AG08395 (cell line): ENCODE measurements at regions not wholly inside any gene's neighbourhood (a gene's known extent, or its start where the extent isn't known, plus 50 kb on each side); places are given as distances from the start of the nearest gene placed in this dataset.
"Not testable (repeated sequence)": the region's sequence is repeated elsewhere in the genome, so short reads cannot be mapped to it uniquely, and the experiment has no call there.

ENCODE experiments used
- DNase-seq: peaks from one replicate; pipeline ENCODE4 v3.0.0; 2012; ENCODE audit warnings: mixed read lengths, low spot score

GRCh38 chr4:66164869-66165268 lies 494.6 kb upstream of the EPHA5 start:
- DNase-seq = no peak

- no peak for DNase-seq
These were observed 490.3 kb upstream of the EPHA5 start for GRCh38 chr4:66160606-66161005.

GRCh38 chr4:66157594-66157993 lies 487.3 kb upstream of the EPHA5 start:
- DNase-seq = no peak

- no peak for DNase-seq
These were observed 459.8 kb upstream of the EPHA5 start for GRCh38 chr4:66130042-66130441.

GRCh38 chr4:66123831-66124413 lies 453.6 kb upstream of the EPHA5 start:
- DNase-seq = no peak

GRCh38 chr4:66123190-66123589 lies 452.9 kb upstream of the EPHA5 start:
- no peak for DNase-seq

GRCh38 chr4:66115231-66115630 lies 444.9 kb upstream of the EPHA5 start:
- DNase-seq = not testable (repeated sequence)

- no peak for DNase-seq
These were observed 438.6 kb upstream of the EPHA5 start for GRCh38 chr4:66108898-66109297.

- DNase-seq = no peak
These were observed 426.9 kb upstream of the EPHA5 start for GRCh38 chr4:66097218-66097617.

- no peak for DNase-seq
These were observed 424.8 kb upstream of the EPHA5 start for GRCh38 chr4:66095065-66095464.

- DNase-seq = no peak
These were observed 423.8 kb upstream of the EPHA5 start for GRCh38 chr4:66094070-66094469.

- no peak for DNase-seq
These were observed 421.5 kb upstream of the EPHA5 start for GRCh38 chr4:66091786-66092185.

GRCh38 chr4:66073961-66074360 lies 403.7 kb upstream of the EPHA5 start:
- DNase-seq = no peak

- DNase-seq = no peak
These were observed 401.6 kb upstream of the EPHA5 start for GRCh38 chr4:66071911-66072310.

GRCh38 chr4:66062921-66063320 lies 392.6 kb upstream of the EPHA5 start:
- DNase-seq = no peak

GRCh38 chr4:66062044-66062443 lies 391.8 kb upstream of the EPHA5 start:
- DNase-seq = no peak

GRCh38 chr4:66059556-66059955 lies 389.3 kb upstream of the EPHA5 start:
- DNase-seq = no peak

GRCh38 chr4:66059136-66059535 lies 388.8 kb upstream of the EPHA5 start:
- DNase-seq = no peak

- DNase-seq = no peak
These were observed 385.7 kb upstream of the EPHA5 start for GRCh38 chr4:66055999-66056398.

GRCh38 chr4:66052426-66052825 lies 382.1 kb upstream of the EPHA5 start:
- DNase-seq = no peak

GRCh38 chr4:66048861-66049260 lies 378.6 kb upstream of the EPHA5 start:
- no peak for DNase-seq

GRCh38 chr4:66045913-66046312 lies 375.6 kb upstream of the EPHA5 start:
- no peak for DNase-seq

GRCh38 chr4:66035701-66036100 lies 365.4 kb upstream of the EPHA5 start:
- no peak for DNase-seq

- DNase-seq = no peak
These were observed 364.4 kb upstream of the EPHA5 start for GRCh38 chr4:66034671-66035070.

GRCh38 chr4:66034262-66034661 lies 364.0 kb upstream of the EPHA5 start:
- no peak for DNase-seq
